B cell (primary cell): ENCODE measurements at regions not wholly inside any gene's neighbourhood (a gene's known extent, or its start where the extent isn't known, plus 50 kb on each side); places are given as distances from the start of the nearest gene placed in this dataset.

Source experiments
- EZH2 ChIP-seq: IDR thresholded peaks from 2 replicates; pipeline ENCODE4 v1.6.1; 2012; ENCODE audit warnings: borderline replicate concordance, low read depth, mild to moderate bottlenecking, moderate library complexity, low read length; ENCODE audit not compliant: insufficient read depth, poor library complexity, severe bottlenecking
- TF ChIP-seq, protein P1 (sequence below): fragments of 200-600 bp; IDR thresholded peaks from one replicate; pipeline ENCODE4 v1.8.0; 2022; ENCODE audit warnings: antibody characterized with exemption, mild to moderate bottlenecking

DNA sequence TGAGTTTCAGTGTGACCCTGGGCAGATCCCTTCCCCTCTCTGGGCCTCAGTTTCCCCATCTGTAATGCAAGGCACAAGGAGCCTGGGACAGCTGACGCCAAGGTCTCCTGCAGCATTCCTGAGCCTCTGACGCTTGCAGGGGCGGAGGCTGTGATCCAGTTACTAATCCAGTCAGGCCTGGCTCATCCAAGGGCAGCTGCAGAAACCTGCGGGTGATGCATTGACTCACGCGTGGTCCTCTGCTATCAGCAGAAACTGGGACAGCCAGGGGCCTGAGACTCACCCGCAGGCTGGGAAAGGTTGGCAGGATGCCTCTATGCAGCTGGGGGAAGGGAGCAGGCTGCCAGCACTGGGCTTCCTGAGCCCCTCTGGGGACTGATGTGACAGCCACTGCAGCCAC is 65.0 kb upstream of the SIRPA start:
- TF ChIP-seq, protein P1, sequence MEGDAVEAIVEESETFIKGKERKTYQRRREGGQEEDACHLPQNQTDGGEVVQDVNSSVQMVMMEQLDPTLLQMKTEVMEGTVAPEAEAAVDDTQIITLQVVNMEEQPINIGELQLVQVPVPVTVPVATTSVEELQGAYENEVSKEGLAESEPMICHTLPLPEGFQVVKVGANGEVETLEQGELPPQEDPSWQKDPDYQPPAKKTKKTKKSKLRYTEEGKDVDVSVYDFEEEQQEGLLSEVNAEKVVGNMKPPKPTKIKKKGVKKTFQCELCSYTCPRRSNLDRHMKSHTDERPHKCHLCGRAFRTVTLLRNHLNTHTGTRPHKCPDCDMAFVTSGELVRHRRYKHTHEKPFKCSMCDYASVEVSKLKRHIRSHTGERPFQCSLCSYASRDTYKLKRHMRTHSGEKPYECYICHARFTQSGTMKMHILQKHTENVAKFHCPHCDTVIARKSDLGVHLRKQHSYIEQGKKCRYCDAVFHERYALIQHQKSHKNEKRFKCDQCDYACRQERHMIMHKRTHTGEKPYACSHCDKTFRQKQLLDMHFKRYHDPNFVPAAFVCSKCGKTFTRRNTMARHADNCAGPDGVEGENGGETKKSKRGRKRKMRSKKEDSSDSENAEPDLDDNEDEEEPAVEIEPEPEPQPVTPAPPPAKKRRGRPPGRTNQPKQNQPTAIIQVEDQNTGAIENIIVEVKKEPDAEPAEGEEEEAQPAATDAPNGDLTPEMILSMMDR: no peak
- TF ChIP-seq EZH2: no peak
